ENCODE measurements at regions not wholly inside any gene's neighbourhood (a gene's known extent, or its start where the extent isn't known, plus 50 kb on each side); places are given as distances from the start of the nearest gene placed in this dataset.

DNA sequence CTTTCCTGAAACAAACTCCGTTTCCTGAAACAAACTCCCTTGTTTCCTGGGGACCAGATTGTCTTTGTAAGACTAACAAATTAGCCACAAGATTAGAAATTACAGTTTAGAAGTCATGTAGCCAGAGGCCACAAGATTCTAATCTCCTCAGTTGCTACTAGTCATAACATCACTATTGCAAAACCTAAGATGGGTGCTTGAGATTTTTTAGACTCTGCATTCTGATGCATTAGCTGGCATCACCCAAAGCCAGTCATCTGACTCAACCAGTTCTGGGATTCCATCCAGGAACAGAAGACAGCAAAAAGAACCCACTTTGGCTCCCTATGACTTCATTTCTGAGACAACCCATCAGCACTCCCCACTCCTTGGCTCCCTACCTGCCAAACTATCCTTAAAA lies 367.9 kb upstream of the MBL2 start:
- H3K36me3 ChIP-seq: no peaks in the 10 kb centered on the region
- intact Hi-C loops (cut with DNase I): no loop called here
- no peak overlapping the region for H3K4me3 ChIP-seq
- no peak for ATAC-seq
- TF ChIP-seq, protein P1, sequence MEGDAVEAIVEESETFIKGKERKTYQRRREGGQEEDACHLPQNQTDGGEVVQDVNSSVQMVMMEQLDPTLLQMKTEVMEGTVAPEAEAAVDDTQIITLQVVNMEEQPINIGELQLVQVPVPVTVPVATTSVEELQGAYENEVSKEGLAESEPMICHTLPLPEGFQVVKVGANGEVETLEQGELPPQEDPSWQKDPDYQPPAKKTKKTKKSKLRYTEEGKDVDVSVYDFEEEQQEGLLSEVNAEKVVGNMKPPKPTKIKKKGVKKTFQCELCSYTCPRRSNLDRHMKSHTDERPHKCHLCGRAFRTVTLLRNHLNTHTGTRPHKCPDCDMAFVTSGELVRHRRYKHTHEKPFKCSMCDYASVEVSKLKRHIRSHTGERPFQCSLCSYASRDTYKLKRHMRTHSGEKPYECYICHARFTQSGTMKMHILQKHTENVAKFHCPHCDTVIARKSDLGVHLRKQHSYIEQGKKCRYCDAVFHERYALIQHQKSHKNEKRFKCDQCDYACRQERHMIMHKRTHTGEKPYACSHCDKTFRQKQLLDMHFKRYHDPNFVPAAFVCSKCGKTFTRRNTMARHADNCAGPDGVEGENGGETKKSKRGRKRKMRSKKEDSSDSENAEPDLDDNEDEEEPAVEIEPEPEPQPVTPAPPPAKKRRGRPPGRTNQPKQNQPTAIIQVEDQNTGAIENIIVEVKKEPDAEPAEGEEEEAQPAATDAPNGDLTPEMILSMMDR (IDR thresholded peaks at IDR 0.05): no peak
- H3K9me3 ChIP-seq: peaks cover 0 to 3% of the 10 kb centered on the region in 2 donors
- no peak overlapping the region for H3K27ac ChIP-seq
- no peak for DNase-seq
- H3K27me3 ChIP-seq: no peaks in the 10 kb centered on the region
- H3K4me1 ChIP-seq: no peaks in the 10 kb centered on the region

DNA sequence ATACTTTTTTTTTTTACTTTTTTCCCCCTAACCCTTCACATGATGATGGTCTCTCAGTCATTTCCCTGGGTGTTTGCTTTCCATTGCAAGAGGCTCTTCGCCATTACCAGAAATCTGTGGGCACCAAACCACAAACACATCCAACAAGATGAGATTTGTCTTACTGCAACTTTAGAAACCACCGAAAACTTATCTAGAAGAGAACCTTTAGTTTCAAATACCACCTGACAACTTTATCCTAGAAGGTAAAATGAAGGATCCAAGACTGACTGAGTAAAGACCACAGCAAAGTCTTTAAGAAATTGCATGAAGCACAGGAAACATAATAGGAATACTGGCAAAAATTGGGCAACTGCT lies 363.3 kb upstream of the MBL2 start:
- ATAC-seq: no peak

DNA sequence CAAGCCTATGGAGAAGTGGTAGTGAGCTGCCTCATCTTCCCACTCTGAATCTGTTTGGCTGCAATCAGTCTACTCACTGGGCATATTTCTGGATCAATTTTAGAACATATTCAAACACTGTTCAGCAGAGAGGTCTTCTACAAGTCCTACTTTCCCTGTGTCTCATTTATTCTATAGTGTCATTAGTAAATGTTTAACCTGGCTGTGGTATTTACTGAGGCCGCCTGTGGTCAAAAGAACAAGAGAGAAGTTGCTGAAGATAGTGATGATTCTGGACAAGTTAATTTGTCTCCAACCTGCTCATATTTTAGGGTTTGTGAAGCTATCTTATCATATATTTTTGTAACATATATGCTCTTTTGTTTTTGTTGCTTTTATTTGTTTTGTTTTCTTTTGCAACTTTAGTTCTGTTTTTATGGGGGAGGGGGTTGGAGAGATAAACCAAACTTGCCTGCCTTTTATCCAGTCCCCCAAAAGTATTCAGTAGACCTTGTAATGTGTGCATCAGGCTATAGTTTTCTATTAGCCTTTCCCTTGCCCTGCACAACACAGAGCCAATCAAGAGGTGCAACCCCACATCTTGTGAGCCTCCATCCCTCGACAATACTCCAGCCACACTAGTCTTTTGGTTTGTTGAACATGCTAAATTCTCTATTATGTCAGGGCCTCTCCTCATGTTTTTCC lies 362.8 kb upstream of the MBL2 start:
- intact Hi-C loops (cut with DNase I): no loop called here
- Histone ChIP-seq H3K27me3 (no peaks in the 10 kb centered on the region), H3K4me3 (no peak overlapping the region), H3K4me1 (no peaks in the 10 kb centered on the region), H3K27ac (no peak overlapping the region), H3K36me3 (no peaks in the 10 kb centered on the region), H3K9me3 (no peaks in the 10 kb centered on the region)
- TF ChIP-seq, protein P1 (IDR thresholded peaks at IDR 0.05): no peak
- ATAC-seq (no peak), DNase-seq (no peak)

More for the DNA sequence above, 363.3 kb upstream of the MBL2 start:
- TF ChIP-seq, protein P1 (IDR thresholded peaks at IDR 0.05): no peak
- Histone ChIP-seq H3K27ac (no peak overlapping the region), H3K36me3 (no peaks in the 10 kb centered on the region), H3K27me3 (no peaks in the 10 kb centered on the region), H3K4me3 (no peak overlapping the region), H3K9me3 (no peaks in the 10 kb centered on the region), H3K4me1 (no peaks in the 10 kb centered on the region)
- intact Hi-C loops (cut with DNase I): no loop called here
- DNase-seq: no peak

DNA sequence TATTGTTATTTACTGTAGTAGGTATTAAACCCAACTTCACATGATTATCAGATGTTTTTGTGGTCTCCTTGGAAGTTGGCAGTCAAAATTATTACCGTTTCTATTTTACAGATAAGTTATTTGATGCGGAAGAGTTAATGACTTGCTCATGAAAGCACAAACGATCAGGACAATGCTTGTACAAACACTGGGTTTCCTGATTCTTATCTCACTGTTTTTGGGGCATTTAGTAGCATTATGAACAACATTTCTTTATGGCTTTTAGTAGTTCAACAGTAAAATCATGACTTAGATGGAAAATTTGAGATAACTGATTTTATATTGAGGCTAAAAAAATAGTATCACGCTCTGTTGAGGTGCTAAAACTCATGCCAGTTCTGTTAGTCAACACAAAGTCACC lies 361.5 kb upstream of the MBL2 start:
- no peaks in the 10 kb centered on the region for H3K36me3 ChIP-seq
- no peak overlapping the region for H3K4me3 ChIP-seq
- intact Hi-C loops (cut with DNase I): no loop called here
- TF ChIP-seq, protein P1 (IDR thresholded peaks at IDR 0.05): no peak
- DNase-seq (no peak), ATAC-seq (no peak)
- H3K9me3 ChIP-seq: no peaks in the 10 kb centered on the region
- H3K27me3 ChIP-seq: no peaks in the 10 kb centered on the region
- no peak overlapping the region for H3K27ac ChIP-seq
- no peaks in the 10 kb centered on the region for H3K4me1 ChIP-seq

DNA sequence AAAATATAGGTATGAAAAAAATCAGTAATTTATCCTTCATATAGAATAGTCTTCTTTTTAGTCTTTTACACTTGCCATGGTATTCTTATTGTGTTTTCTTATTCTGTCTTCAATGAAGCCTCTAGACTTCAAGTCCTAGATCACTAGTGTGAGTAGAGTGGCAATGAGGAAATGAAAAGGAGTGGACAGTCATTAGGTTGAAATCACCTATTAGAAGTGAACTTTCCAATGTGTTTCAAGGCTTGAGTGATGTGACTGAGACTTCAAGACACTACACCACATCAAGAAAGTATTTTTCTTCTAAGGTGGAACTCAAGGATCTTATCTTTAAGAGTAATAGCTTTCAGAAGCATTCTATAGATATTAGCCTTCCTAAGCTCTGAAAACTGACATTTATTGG lies 357.8 kb upstream of the MBL2 start:
- ATAC-seq: no peak
- Histone ChIP-seq H3K27me3 (no peaks in the 10 kb centered on the region), H3K4me3 (no peak overlapping the region), H3K4me1 (no peaks in the 10 kb centered on the region), H3K27ac (no peak overlapping the region), H3K9me3 (no peaks in the 10 kb centered on the region), H3K36me3 (no peaks in the 10 kb centered on the region)
- no peak for DNase-seq
- intact Hi-C loops (cut with DNase I): no loop called here
- TF ChIP-seq, protein P1 (IDR thresholded peaks at IDR 0.05): no peak

Measured in left lung (tissue), 4 donors.